ENCODE measurements at regions not wholly inside any gene's neighbourhood (a gene's known extent, or its start where the extent isn't known, plus 50 kb on each side); places are given as distances from the start of the nearest gene placed in this dataset.

DNA sequence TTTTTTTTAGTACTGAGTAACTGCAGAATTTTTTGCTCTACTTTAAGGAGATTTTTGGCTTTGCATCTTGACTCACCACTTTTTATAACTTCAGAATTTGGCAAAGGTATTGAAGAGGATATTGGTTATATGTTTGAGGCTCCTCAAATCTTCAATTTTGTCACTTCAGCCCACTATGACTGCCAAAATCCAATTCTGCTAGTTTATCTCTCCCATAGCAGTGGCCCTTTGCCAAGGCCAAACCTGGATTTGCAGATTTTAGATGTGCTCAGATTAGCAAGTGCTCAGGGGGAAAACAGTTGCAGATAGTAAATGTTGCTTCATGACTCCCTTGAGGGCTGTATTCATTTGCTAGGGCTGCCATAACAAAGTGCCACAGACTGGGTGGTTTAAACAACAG lies 427.5 kb downstream of the ADRA2A start:
- CTCF ChIA-PET = no interaction called here
- H3K4me1 ChIP-seq (ENCODE audit: control insufficient read depth, extremely low read depth, insufficient read depth, low read length) = no peaks in the 10 kb centered on the region
- H3K4me3 ChIP-seq (replicated peaks in 1 of 3; ENCODE audit: insufficient read depth in 1 of 3, low read depth in 1 of 3, low read length in 3 of 3) = no peak overlapping the region
- TF ChIP-seq, protein P1, sequence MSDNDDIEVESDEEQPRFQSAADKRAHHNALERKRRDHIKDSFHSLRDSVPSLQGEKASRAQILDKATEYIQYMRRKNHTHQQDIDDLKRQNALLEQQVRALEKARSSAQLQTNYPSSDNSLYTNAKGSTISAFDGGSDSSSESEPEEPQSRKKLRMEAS (IDR thresholded peaks at IDR 0.05; ENCODE audit: insufficient read depth, insufficient read length) = no peak
- no peak for TF ChIP-seq EZH2 (IDR thresholded peaks at IDR 0.05; ENCODE audit: borderline replicate concordance, low read depth, low read length, severe bottlenecking)
- no peak for TF ChIP-seq POLR2A (IDR thresholded peaks at IDR 0.05; ENCODE audit: low read depth, low read length)
- TF ChIP-seq MYC (IDR thresholded peaks at IDR 0.05; ENCODE audit: low read depth, low read length) = no peak
- DNase-seq (ENCODE audit: low read depth, low spot score) (no peak), FAIRE-seq (no peak)
- no TSS peak for BruUV-seq (replicated peaks)
- no peaks in the 10 kb centered on the region for H3K79me2 ChIP-seq (ENCODE audit: control insufficient read depth, insufficient read depth, low read length)
- H3K27me3 ChIP-seq (ENCODE audit: control insufficient read depth in 2 of 2, insufficient read depth in 2 of 2, low read length in 2 of 2) = no peaks in the 10 kb centered on the region
- no peak overlapping the region for H3K27ac ChIP-seq (ENCODE audit: insufficient read depth, low read depth, low read length)
- intact Hi-C loops (cut with micrococcal nuclease) = no loop called here
- no peaks in the 10 kb centered on the region for H3K36me3 ChIP-seq (ENCODE audit: control insufficient read depth in 2 of 2, extremely low read depth in 1 of 2, insufficient read depth in 2 of 2, low read length in 2 of 2)
- H3K9ac ChIP-seq (replicated peaks; ENCODE audit: extremely low read depth, insufficient read depth, low read length) = no peak overlapping the region
- no peak overlapping the region for H3K4me2 ChIP-seq (ENCODE audit: insufficient read depth, low read length)
- POLR2A ChIA-PET = no interaction called here
- no peaks in the 10 kb centered on the region for H4K20me1 ChIP-seq (replicated peaks; ENCODE audit: control insufficient read depth, extremely low read depth, insufficient read depth, low read length)
- no peaks in the 10 kb centered on the region for H3K9me1 ChIP-seq (replicated peaks; ENCODE audit: control insufficient read depth, extremely low read depth, insufficient read depth, low read length)
- peaks cover 2% of the 10 kb centered on the region for H3K9me3 ChIP-seq (replicated peaks; ENCODE audit: control insufficient read depth, insufficient read depth, low read length)
- no peak overlapping the region for H2AFZ ChIP-seq (ENCODE audit: low read depth, low read length)
- dilution Hi-C loops (cut with MboI; ENCODE audit: extremely low pct_ligation_motif_present, low sequenced_read_pairs) = no loop called here

- CTCF ChIA-PET = no interaction called here
- no peaks in the 10 kb centered on the region for H3K36me3 ChIP-seq (ENCODE audit: control insufficient read depth in 2 of 2, extremely low read depth in 1 of 2, insufficient read depth in 2 of 2, low read length in 2 of 2)
- H3K9me3 ChIP-seq (replicated peaks; ENCODE audit: control insufficient read depth, insufficient read depth, low read length) = peaks cover 2% of the 10 kb centered on the region
- TF ChIP-seq JUN (IDR thresholded peaks at IDR 0.05; ENCODE audit: borderline replicate concordance, insufficient read depth, insufficient read length, low read depth) = no peak
- TF ChIP-seq GATA2 (IDR thresholded peaks at IDR 0.05; ENCODE audit: insufficient read depth, insufficient read length, low read depth, low read length) = no peak
- TF ChIP-seq POLR2A (IDR thresholded peaks at IDR 0.05; ENCODE audit: low read depth, low read length) = no peak
- no peak for TF ChIP-seq POLR2AphosphoS5 (IDR thresholded peaks at IDR 0.05; ENCODE audit: insufficient read depth, low read depth, low read length)
- no peak for TF ChIP-seq MYC (IDR thresholded peaks at IDR 0.05; ENCODE audit: low read depth, low read length)
- no peak for TF ChIP-seq FOS (IDR thresholded peaks at IDR 0.05; ENCODE audit: borderline replicate concordance, insufficient read depth, low read length)
- TF ChIP-seq EZH2 (IDR thresholded peaks at IDR 0.05; ENCODE audit: borderline replicate concordance, low read depth, low read length, severe bottlenecking) = no peak
- TF ChIP-seq, protein P2, sequence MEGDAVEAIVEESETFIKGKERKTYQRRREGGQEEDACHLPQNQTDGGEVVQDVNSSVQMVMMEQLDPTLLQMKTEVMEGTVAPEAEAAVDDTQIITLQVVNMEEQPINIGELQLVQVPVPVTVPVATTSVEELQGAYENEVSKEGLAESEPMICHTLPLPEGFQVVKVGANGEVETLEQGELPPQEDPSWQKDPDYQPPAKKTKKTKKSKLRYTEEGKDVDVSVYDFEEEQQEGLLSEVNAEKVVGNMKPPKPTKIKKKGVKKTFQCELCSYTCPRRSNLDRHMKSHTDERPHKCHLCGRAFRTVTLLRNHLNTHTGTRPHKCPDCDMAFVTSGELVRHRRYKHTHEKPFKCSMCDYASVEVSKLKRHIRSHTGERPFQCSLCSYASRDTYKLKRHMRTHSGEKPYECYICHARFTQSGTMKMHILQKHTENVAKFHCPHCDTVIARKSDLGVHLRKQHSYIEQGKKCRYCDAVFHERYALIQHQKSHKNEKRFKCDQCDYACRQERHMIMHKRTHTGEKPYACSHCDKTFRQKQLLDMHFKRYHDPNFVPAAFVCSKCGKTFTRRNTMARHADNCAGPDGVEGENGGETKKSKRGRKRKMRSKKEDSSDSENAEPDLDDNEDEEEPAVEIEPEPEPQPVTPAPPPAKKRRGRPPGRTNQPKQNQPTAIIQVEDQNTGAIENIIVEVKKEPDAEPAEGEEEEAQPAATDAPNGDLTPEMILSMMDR (IDR thresholded peaks at IDR 0.05; ENCODE audit: extremely low read depth in 1 of 2, insufficient read depth in 1 of 2, low read depth in 1 of 2, low read length in 2 of 2) = no peak
- TF ChIP-seq, protein P1 (IDR thresholded peaks at IDR 0.05; ENCODE audit: insufficient read depth, insufficient read length) = no peak
- no peak overlapping the region for H2AFZ ChIP-seq (ENCODE audit: low read depth, low read length)
- dilution Hi-C loops (cut with MboI; ENCODE audit: extremely low pct_ligation_motif_present, low sequenced_read_pairs) (no loop called here), intact Hi-C loops (cut with micrococcal nuclease) (no loop called here)
- H3K9ac ChIP-seq (replicated peaks; ENCODE audit: extremely low read depth, insufficient read depth, low read length) = no peak overlapping the region
- FAIRE-seq (no peak), DNase-seq (ENCODE audit: low read depth, low spot score) (no peak)
- H3K4me2 ChIP-seq (ENCODE audit: insufficient read depth, low read length) = no peak overlapping the region
- no peaks in the 10 kb centered on the region for H3K79me2 ChIP-seq (ENCODE audit: control insufficient read depth, insufficient read depth, low read length)
- BruUV-seq (replicated peaks) = no TSS peak
- H3K27ac ChIP-seq (ENCODE audit: insufficient read depth, low read depth, low read length) = no peak overlapping the region
- H3K27me3 ChIP-seq (ENCODE audit: control insufficient read depth in 2 of 2, insufficient read depth in 2 of 2, low read length in 2 of 2) = no peaks in the 10 kb centered on the region
- H3K4me1 ChIP-seq (ENCODE audit: control insufficient read depth, extremely low read depth, insufficient read depth, low read length) = no peaks in the 10 kb centered on the region
- POLR2A ChIA-PET = no interaction called here
- no peak overlapping the region for H3K4me3 ChIP-seq (replicated peaks in 1 of 3; ENCODE audit: insufficient read depth in 1 of 3, low read depth in 1 of 3, low read length in 3 of 3)
- H4K20me1 ChIP-seq (replicated peaks; ENCODE audit: control insufficient read depth, extremely low read depth, insufficient read depth, low read length) = no peaks in the 10 kb centered on the region
- H3K9me1 ChIP-seq (replicated peaks; ENCODE audit: control insufficient read depth, extremely low read depth, insufficient read depth, low read length) = no peaks in the 10 kb centered on the region
Observed at GRCh38 chr10:111506266-111507034, 429.6 kb downstream of the ADRA2A start.

Measured in endothelial cell of umbilical vein (primary cell).